Esophagus squamous epithelium (tissue), 4 donors: ENCODE measurements at regions not wholly inside any gene's neighbourhood (a gene's known extent, or its start where the extent isn't known, plus 50 kb on each side); places are given as distances from the start of the nearest gene placed in this dataset.

Source experiments
- CTCF ChIP-seq, 6 experiments: fragments of 450-650 bp in 4 of 6; fragments of 200-600 bp in 2 of 6; sonication (generic) in 2 of 6; IDR thresholded peaks; one replicate each; pipeline ENCODE4 v1.5.1; 2016 to 2019; ENCODE audit warnings: antibody characterized with exemption in 6 of 6, mild to moderate bottlenecking in 4 of 6, moderate library complexity in 4 of 6
- POLR2A ChIP-seq, 4 donors: fragments of 450-650 bp; IDR thresholded peaks; one replicate each; pipeline ENCODE4 v1.6.1; 2017; ENCODE audit warnings: antibody characterized with exemption in 4 of 4, mild to moderate bottlenecking in 4 of 4, moderate library complexity in 3 of 4

DNA sequence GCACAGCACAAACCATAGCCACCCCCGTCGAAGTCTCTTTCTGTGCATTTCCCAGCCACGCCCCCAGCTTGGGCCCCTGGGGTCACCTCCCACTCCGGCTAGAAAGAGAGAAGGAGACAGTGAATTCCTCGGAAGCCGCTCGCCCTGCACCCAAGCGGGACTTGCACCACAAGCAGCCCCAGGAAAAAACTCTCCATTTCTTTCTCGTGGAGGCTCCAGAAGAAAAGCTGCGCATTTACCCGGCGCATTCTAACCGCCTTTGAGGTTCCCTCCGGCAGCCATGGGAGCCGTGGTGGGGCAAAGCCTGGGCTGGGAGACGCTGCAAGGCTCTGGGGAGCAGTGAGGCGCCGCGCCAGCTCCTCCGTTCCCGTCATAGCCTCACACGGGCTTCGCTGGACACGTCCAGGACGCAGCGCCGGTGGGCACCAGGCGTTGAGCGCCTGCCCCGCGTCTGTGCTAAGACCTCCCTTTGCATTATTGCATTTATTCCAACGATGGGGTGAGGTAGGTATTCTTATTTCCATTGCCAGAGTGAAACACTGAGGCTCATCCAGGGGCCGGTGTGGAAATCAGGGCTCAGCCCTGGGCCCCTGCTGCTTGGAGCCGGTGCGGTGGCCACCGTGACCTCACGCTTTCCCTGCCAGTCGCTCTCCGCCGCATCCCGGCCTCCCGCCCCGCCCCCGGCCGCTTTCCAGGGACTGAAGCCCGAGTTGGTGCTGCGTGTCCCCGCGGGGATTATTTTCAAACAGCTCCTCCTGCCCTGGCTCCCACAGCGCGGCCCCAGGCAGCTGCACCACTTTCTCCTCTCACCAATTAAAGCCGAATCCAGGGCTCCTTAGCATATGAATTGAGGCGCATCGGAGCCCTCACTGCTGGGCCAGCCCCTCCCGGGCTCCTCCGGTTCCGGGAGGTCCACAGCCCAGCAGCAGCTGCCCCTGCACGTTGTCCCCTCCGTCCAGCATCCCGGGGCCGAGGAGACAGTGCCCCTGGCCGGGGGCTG is 148.3 kb upstream of the AFDN start:
- TF ChIP-seq CTCF (IDR thresholded peaks at IDR 0.05): no peak
- TF ChIP-seq POLR2A (IDR thresholded peaks at IDR 0.05): no peak
